Type B pancreatic cell (in vitro differentiated cells): ENCODE measurements at regions not wholly inside any gene's neighbourhood (a gene's known extent, or its start where the extent isn't known, plus 50 kb on each side); places are given as distances from the start of the nearest gene placed in this dataset.

Source experiments
- DNase-seq: peaks from one replicate; pipeline ENCODE4 v3.0.0; 2021; ENCODE audit warnings: mixed read lengths; ENCODE audit not compliant: unreplicated experiment; ENCODE audit errors: extremely low spot score
- H3K27ac Mint-ChIP-seq: 2 replicates; pipeline ENCODE4 v1.8.0; 2021; ENCODE audit warnings: mild to moderate bottlenecking, mixed read lengths
- H3K27me3 Mint-ChIP-seq: 2 replicates; pipeline ENCODE4 v1.8.0; 2021; ENCODE audit warnings: mixed read lengths
- H3K36me3 Mint-ChIP-seq: 2 replicates; pipeline ENCODE4 v1.8.0; 2021; ENCODE audit warnings: mixed read lengths
- H3K4me1 Mint-ChIP-seq: one replicate; pipeline ENCODE4 v1.8.0; 2021; ENCODE audit warnings: mixed read lengths; ENCODE audit not compliant: unreplicated experiment
- H3K4me3 Mint-ChIP-seq: 2 replicates; pipeline ENCODE4 v1.8.0; 2021; ENCODE audit warnings: mild to moderate bottlenecking, mixed read lengths
- H3K9me3 Mint-ChIP-seq: 2 replicates; pipeline ENCODE4 v1.8.0; 2021; ENCODE audit warnings: mixed read lengths
- TF ChIP-seq, protein P1 (sequence below): fragments of 200-600 bp; sonication (generic); conservative IDR thresholded peaks from 2 replicates; pipeline ENCODE4 v1.5.0; 2021; ENCODE audit warnings: antibody characterized with exemption, mild to moderate bottlenecking

GRCh38 chr18:22113144-22113844, 56.1 kb upstream of the GATA6 start:
- no peaks in the 10 kb centered on the region for H3K36me3 Mint-ChIP-seq
- H3K9me3 Mint-ChIP-seq: no peaks in the 10 kb centered on the region
- no peak overlapping the region for H3K27ac Mint-ChIP-seq
- H3K4me3 Mint-ChIP-seq: no peak overlapping the region
- TF ChIP-seq, protein P1, sequence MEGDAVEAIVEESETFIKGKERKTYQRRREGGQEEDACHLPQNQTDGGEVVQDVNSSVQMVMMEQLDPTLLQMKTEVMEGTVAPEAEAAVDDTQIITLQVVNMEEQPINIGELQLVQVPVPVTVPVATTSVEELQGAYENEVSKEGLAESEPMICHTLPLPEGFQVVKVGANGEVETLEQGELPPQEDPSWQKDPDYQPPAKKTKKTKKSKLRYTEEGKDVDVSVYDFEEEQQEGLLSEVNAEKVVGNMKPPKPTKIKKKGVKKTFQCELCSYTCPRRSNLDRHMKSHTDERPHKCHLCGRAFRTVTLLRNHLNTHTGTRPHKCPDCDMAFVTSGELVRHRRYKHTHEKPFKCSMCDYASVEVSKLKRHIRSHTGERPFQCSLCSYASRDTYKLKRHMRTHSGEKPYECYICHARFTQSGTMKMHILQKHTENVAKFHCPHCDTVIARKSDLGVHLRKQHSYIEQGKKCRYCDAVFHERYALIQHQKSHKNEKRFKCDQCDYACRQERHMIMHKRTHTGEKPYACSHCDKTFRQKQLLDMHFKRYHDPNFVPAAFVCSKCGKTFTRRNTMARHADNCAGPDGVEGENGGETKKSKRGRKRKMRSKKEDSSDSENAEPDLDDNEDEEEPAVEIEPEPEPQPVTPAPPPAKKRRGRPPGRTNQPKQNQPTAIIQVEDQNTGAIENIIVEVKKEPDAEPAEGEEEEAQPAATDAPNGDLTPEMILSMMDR: no peak
- H3K27me3 Mint-ChIP-seq: peaks cover 7% of the 10 kb centered on the region
- H3K4me1 Mint-ChIP-seq: peaks cover 5% of the 10 kb centered on the region
- no peak for DNase-seq

DNA sequence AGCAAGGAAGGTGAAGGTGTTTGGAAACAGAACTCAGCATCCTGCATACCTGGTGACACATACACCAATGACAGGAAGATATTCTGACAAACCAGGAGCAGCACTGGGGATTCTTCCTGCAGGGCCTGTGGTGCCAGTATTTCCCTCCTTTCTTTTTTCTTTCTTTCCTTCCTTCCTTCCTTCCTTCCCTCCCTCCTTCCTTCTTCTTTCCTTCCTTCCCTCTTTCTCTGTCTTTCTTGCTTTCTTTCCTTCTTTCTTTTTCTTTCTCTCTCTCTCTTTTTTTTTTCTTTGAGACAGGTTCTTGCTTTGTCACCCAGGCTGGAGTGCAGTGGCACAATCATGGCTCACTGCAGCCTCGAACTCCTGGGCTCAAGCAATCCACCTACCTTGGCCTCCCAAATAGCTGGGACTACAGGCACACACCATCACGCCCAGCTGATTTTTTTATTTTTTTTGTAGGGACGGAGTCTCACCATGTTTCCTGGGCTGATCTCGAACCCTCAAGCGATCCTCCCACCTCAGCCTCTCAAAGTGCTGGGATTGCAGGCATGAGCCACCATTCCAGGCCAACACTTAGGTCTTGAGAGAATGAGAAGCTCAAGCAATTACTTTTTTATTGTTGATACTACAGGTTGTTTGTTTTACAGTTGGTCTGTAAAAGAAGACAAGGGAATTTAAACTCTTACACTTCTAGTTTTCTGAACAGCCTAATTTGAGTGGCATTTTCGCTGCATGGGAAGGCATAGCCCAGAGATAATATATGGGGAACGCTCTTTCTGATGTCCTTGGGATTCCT, 54.7 kb upstream of the GATA6 start:
- Mint-ChIP-seq H3K4me1 (peaks cover 5% of the 10 kb centered on the region), H3K27ac (no peak overlapping the region), H3K9me3 (no peaks in the 10 kb centered on the region), H3K4me3 (no peak overlapping the region), H3K36me3 (no peaks in the 10 kb centered on the region), H3K27me3 (peaks cover 7% of the 10 kb centered on the region)
- TF ChIP-seq, protein P1: no peak
- no peak for DNase-seq

- no peak for DNase-seq
- no peak overlapping the region for H3K4me3 Mint-ChIP-seq
- peaks cover 7% of the 10 kb centered on the region for H3K27me3 Mint-ChIP-seq
- no peaks in the 10 kb centered on the region for H3K9me3 Mint-ChIP-seq
- H3K4me1 Mint-ChIP-seq: peaks cover 4% of the 10 kb centered on the region
- TF ChIP-seq, protein P1: no peak
- H3K36me3 Mint-ChIP-seq: no peaks in the 10 kb centered on the region
- peak overlapping the region; percentile 37 for H3K27ac Mint-ChIP-seq
Measured at GRCh38 chr18:22115573-22115972, 53.8 kb upstream of the GATA6 start.
